ENCODE measurements at regions not wholly inside any gene's neighbourhood (a gene's known extent, or its start where the extent isn't known, plus 50 kb on each side); places are given as distances from the start of the nearest gene placed in this dataset.

DNA sequence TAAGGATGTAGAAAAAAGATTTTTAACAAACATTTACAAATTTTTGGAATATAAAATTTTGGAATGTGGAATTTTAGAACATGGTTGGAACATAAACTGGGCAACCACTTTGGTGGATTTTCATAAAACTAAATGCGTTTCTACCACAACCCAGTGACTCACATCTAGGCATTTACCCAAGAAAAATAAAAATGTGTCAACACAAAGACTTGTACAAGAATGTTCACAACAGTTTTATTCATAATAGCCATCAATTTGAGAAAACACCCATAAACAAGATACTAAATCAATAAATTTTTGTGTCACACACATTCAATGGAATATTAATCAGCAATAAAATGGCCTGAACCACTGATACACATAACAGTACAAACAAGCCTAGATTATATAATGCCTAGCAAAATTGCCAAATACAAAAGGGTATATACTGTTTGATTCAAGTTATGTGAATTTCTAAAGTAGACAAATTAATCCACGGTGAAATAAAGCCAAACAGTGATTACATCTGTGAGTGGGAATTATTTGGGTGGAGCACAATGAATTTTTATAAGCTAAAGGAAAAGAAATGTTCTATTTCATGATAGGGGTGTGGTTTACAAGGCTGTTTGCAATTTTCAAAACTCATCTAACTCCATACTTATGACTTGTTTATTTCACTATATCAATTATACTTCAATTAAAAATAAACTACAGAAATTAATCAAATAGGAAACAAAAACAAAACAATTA lies 415.2 kb upstream of the OR4E1 start:
- TF ChIP-seq RAD21 (IDR thresholded peaks at IDR 0.05) (no peak), JUND (IDR thresholded peaks at IDR 0.05) (no peak)
- TF ChIP-seq, protein P1, sequence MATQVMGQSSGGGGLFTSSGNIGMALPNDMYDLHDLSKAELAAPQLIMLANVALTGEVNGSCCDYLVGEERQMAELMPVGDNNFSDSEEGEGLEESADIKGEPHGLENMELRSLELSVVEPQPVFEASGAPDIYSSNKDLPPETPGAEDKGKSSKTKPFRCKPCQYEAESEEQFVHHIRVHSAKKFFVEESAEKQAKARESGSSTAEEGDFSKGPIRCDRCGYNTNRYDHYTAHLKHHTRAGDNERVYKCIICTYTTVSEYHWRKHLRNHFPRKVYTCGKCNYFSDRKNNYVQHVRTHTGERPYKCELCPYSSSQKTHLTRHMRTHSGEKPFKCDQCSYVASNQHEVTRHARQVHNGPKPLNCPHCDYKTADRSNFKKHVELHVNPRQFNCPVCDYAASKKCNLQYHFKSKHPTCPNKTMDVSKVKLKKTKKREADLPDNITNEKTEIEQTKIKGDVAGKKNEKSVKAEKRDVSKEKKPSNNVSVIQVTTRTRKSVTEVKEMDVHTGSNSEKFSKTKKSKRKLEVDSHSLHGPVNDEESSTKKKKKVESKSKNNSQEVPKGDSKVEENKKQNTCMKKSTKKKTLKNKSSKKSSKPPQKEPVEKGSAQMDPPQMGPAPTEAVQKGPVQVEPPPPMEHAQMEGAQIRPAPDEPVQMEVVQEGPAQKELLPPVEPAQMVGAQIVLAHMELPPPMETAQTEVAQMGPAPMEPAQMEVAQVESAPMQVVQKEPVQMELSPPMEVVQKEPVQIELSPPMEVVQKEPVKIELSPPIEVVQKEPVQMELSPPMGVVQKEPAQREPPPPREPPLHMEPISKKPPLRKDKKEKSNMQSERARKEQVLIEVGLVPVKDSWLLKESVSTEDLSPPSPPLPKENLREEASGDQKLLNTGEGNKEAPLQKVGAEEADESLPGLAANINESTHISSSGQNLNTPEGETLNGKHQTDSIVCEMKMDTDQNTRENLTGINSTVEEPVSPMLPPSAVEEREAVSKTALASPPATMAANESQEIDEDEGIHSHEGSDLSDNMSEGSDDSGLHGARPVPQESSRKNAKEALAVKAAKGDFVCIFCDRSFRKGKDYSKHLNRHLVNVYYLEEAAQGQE (IDR thresholded peaks at IDR 0.05) = no peak

Data from liver (tissue), 2 donors.